ENCODE measurements at regions not wholly inside any gene's neighbourhood (a gene's known extent, or its start where the extent isn't known, plus 50 kb on each side); places are given as distances from the start of the nearest gene placed in this dataset.

DNA sequence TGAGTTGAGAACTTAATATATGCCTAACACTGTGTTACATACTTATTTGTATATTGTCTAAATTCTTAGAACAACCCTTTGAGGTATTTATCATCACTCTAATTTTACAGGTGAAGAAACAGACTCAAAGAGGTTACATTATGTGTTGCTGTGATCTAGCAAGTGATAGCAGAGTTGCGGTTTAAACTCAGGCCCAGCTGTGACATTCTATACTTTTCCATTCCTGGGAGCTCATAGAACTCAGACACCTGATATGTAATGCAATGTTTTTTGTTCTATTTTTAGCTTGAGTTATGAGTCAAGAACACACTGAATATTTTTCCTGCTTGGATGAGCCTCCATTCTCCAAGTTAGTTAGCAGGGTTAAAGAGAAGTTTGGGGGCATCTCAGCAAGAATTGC is 449.7 kb upstream of the DDI1 start:
- TF ChIP-seq EZH2 (IDR thresholded peaks at IDR 0.05; ENCODE audit: insufficient read depth, poor library complexity, severe bottlenecking) (no peak), EZH2phosphoT487 (IDR thresholded peaks at IDR 0.05; ENCODE audit: insufficient read depth, low read depth) (no peak)

All from GM23248 (cell line).